ENCODE measurements at regions not wholly inside any gene's neighbourhood (a gene's known extent, or its start where the extent isn't known, plus 50 kb on each side); places are given as distances from the start of the nearest gene placed in this dataset.

DNA sequence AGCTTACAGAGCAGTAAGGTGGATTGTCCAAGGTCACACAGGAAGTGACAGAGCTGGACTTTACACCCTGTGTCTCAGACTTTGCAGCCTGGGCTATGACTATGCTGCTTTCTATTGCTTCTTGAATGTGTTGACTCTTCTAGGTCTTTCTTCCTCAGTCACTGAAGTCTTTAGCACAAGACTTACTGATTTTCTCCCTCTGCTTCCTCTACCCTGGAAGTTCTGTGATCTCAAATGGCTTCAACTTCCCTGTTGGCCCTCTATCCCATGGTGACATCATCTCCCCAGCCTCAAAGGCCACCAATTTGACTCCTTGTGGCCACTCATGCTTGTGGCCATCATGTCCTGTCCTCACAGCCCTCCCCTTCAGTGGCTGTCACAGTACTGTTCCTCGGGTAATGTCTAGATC, 181.3 kb downstream of the HS3ST3A1 start:
- no peak for DNase-seq (ENCODE audit: low spot score in 2 of 2)
- no peak overlapping the region for H3K4me3 ChIP-seq
- no peaks in the 10 kb centered on the region for H3K36me3 ChIP-seq
- no peaks in the 10 kb centered on the region for H3K9me3 ChIP-seq
- 93 to 100% methylated on average over 1 of the region's 1 CpG for WGBS, 2 donors
- no peaks in the 10 kb centered on the region for H3K27me3 ChIP-seq
- H3K27ac ChIP-seq = no peak overlapping the region
- peaks cover 0 to 6% (median 0%) of the 10 kb centered on the region in 4 donors for H3K4me1 ChIP-seq
- no peak for TF ChIP-seq POLR2A (IDR thresholded peaks at IDR 0.05)
- TF ChIP-seq, protein P1, sequence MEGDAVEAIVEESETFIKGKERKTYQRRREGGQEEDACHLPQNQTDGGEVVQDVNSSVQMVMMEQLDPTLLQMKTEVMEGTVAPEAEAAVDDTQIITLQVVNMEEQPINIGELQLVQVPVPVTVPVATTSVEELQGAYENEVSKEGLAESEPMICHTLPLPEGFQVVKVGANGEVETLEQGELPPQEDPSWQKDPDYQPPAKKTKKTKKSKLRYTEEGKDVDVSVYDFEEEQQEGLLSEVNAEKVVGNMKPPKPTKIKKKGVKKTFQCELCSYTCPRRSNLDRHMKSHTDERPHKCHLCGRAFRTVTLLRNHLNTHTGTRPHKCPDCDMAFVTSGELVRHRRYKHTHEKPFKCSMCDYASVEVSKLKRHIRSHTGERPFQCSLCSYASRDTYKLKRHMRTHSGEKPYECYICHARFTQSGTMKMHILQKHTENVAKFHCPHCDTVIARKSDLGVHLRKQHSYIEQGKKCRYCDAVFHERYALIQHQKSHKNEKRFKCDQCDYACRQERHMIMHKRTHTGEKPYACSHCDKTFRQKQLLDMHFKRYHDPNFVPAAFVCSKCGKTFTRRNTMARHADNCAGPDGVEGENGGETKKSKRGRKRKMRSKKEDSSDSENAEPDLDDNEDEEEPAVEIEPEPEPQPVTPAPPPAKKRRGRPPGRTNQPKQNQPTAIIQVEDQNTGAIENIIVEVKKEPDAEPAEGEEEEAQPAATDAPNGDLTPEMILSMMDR (IDR thresholded peaks at IDR 0.05) = no peak
- no peak for TF ChIP-seq EP300 (IDR thresholded peaks at IDR 0.05)

DNA sequence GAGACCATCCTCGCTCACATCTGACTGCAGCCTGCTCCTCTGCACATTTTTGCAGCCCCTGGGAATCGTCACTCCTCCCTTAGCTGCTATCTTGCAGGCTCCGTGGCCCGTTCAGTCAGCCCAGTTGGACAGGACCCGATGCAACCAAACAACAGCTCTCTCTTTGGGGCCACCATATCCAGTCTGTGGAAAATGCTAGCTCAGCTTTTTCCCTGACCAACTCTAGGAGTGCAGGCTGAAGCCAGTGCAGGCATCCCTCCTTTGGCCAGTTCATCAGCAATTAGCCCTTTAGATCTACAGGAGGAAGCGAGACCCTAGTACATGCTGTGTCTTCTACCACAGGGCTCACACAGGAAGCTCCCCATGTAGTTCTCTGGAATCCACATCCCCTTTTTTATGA, 182.1 kb downstream of the HS3ST3A1 start:
- Histone ChIP-seq H3K4me3 (no peak overlapping the region), H3K27ac (no peak overlapping the region), H3K4me1 (peaks cover 0 to 6% (median 0%) of the 10 kb centered on the region in 4 donors), H3K9me3 (no peaks in the 10 kb centered on the region), H3K27me3 (no peaks in the 10 kb centered on the region), H3K36me3 (no peaks in the 10 kb centered on the region)
- TF ChIP-seq, protein P1 (IDR thresholded peaks at IDR 0.05) = no peak
- no peak for TF ChIP-seq EP300 (IDR thresholded peaks at IDR 0.05)
- TF ChIP-seq POLR2A (IDR thresholded peaks at IDR 0.05) = no peak
- 90 to 94% methylated on average over 6 of the region's 6 CpGs for WGBS, 2 donors
- DNase-seq (ENCODE audit: low spot score in 2 of 2) = no peak

DNA sequence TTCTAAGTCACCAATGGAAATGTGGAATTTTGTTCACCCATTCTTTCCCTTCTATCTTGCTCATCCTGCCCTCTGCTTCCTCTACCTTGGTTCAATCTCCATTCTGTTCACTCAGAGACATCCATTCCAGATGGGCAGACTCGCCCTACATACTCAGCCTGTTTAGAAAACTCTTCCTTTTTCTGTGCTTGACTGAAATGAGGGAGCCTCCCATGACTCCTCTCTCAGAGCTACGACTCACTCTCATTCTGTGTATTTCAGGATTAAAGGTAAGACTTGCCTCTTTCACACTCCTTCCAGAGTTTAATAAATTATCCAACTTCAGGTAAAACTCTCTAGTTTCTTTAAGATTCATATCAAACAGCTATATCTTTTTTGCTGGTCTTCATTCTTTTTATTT, 182.8 kb downstream of the HS3ST3A1 start:
- Histone ChIP-seq H3K4me1 (peaks cover 0 to 6% (median 0%) of the 10 kb centered on the region in 4 donors), H3K4me3 (no peak overlapping the region), H3K27me3 (peaks cover 0 to 4% of the 10 kb centered on the region in 2 donors), H3K27ac (no peak overlapping the region), H3K36me3 (no peaks in the 10 kb centered on the region), H3K9me3 (no peaks in the 10 kb centered on the region)
- DNase-seq (ENCODE audit: low spot score in 2 of 2) = no peak
- TF ChIP-seq EP300 (IDR thresholded peaks at IDR 0.05) (no peak), POLR2A (IDR thresholded peaks at IDR 0.05) (no peak)
- TF ChIP-seq, protein P1 (IDR thresholded peaks at IDR 0.05) = no peak
- 88 to 96% methylated on average over 2 of the region's 2 CpGs for WGBS, 2 donors

DNA sequence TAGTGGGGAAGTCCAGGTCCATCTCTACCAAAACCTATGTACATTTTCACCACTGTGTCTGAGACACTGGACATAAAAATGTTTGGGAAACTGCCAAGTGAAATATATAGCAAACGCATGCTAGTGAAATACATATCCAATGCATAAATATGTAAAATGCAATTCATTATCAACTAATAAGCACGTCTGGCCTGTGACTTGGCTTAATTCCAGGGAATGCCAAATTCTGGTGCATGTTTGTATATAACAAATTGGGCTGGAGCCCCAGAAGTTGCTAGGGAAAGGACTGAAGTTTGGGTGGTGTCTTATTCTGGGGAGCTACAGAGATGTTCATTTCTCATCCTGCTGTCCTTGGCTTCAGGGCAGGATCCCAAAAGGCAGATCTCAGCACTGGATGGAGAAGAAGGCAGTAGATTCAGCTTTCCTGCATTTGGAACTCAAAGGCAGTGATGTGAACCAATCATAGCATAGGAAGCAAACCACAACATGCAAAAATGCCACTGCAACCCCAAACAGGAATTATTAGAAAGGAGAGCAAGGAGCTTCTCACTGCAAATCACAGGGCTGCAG, 184.3 kb downstream of the HS3ST3A1 start:
- H3K36me3 ChIP-seq = no peaks in the 10 kb centered on the region
- WGBS, 2 donors = 30 to 48% methylated on average over 2 of the region's 2 CpGs
- H3K4me1 ChIP-seq = peaks cover 0 to 6% (median 0%) of the 10 kb centered on the region in 4 donors
- H3K9me3 ChIP-seq = no peaks in the 10 kb centered on the region
- no peak overlapping the region for H3K27ac ChIP-seq
- DNase-seq (ENCODE audit: low spot score in 2 of 2) = no peak
- TF ChIP-seq, protein P1 (IDR thresholded peaks at IDR 0.05) = no peak
- TF ChIP-seq POLR2A (IDR thresholded peaks at IDR 0.05) (no peak), EP300 (IDR thresholded peaks at IDR 0.05) (no peak)
- no peak overlapping the region for H3K4me3 ChIP-seq
- H3K27me3 ChIP-seq = peaks cover 0 to 4% of the 10 kb centered on the region in 2 donors

GRCh38 chr17:13416748-13417363, 184.9 kb downstream of the HS3ST3A1 start:
- 82 to 94% methylated on average over 3 of the region's 3 CpGs for WGBS, 2 donors
- peaks cover 0 to 6% (median 0%) of the 10 kb centered on the region in 4 donors for H3K4me1 ChIP-seq
- H3K27ac ChIP-seq = no peak overlapping the region
- DNase-seq (ENCODE audit: low spot score in 2 of 2) = no peak
- no peaks in the 10 kb centered on the region for H3K9me3 ChIP-seq
- TF ChIP-seq POLR2A (IDR thresholded peaks at IDR 0.05) (no peak), EP300 (IDR thresholded peaks at IDR 0.05) (no peak)
- TF ChIP-seq, protein P1 (IDR thresholded peaks at IDR 0.05) = no peak
- H3K4me3 ChIP-seq = no peak overlapping the region
- no peaks in the 10 kb centered on the region for H3K36me3 ChIP-seq
- peaks cover 0 to 4% of the 10 kb centered on the region in 2 donors for H3K27me3 ChIP-seq

Measured in tibial nerve (tissue), 4 donors.